GM13977 (cell line): ENCODE measurements at regions not wholly inside any gene's neighbourhood (a gene's known extent, or its start where the extent isn't known, plus 50 kb on each side); places are given as distances from the start of the nearest gene placed in this dataset.

Experiments used
- DNase-seq: peaks from one replicate; pipeline ENCODE4 v3.0.0; 2012; ENCODE audit warnings: low spot score
- in situ Hi-C: fragments of 300-500 bp; cut with MboI; formaldehyde crosslinking; loops from one replicate; pipeline ENCODE4 v1.12.0; 2022; ENCODE audit warnings: low sequenced_read_pairs, low pct_unique_long_range_greater_than_20kb, mixed read lengths, inconsistent platforms; ENCODE audit not compliant: unreplicated experiment
- TF ChIP-seq, protein P1 (sequence below): IDR thresholded peaks from 2 replicates; pipeline ENCODE4 v1.5.1; 2012; ENCODE audit warnings: mild to moderate bottlenecking, control low read depth; ENCODE audit not compliant: insufficient read depth; ENCODE audit errors: extremely low read depth, missing control alignments

DNA sequence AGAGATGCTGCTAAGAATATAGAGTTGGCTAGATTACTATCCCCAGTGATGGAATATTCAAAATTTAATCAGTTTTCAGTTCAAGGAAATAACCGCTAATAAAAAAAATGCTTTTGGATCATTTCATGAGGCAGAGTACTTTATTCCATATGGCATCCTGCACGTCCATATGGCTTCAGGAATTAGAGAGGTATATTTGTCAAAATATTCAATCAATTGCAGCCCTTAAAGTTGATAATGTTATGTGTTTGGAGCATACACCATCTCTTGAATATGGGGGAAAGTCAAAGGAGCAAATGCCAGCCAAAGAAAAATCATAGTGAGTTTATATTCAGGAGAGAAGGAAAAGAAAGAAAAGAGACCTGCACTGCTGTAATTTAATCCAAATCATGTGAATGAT lies 266.4 kb downstream of the TMEM182 start:
- in situ Hi-C loops = no loop called here
- TF ChIP-seq, protein P1, sequence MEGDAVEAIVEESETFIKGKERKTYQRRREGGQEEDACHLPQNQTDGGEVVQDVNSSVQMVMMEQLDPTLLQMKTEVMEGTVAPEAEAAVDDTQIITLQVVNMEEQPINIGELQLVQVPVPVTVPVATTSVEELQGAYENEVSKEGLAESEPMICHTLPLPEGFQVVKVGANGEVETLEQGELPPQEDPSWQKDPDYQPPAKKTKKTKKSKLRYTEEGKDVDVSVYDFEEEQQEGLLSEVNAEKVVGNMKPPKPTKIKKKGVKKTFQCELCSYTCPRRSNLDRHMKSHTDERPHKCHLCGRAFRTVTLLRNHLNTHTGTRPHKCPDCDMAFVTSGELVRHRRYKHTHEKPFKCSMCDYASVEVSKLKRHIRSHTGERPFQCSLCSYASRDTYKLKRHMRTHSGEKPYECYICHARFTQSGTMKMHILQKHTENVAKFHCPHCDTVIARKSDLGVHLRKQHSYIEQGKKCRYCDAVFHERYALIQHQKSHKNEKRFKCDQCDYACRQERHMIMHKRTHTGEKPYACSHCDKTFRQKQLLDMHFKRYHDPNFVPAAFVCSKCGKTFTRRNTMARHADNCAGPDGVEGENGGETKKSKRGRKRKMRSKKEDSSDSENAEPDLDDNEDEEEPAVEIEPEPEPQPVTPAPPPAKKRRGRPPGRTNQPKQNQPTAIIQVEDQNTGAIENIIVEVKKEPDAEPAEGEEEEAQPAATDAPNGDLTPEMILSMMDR = no peak
- DNase-seq = no peak
